Retina (tissue), 1 donor: ENCODE measurements at regions not wholly inside any gene's neighbourhood (a gene's known extent, or its start where the extent isn't known, plus 50 kb on each side); places are given as distances from the start of the nearest gene placed in this dataset.
"Not testable (repeated sequence)": the region's sequence is repeated elsewhere in the genome, so short reads cannot be mapped to it uniquely, and the experiment has no call there.

Source experiments
- DNase-seq: peaks from one replicate; pipeline ENCODE4 v3.0.0-alpha.2; 2016

DNA sequence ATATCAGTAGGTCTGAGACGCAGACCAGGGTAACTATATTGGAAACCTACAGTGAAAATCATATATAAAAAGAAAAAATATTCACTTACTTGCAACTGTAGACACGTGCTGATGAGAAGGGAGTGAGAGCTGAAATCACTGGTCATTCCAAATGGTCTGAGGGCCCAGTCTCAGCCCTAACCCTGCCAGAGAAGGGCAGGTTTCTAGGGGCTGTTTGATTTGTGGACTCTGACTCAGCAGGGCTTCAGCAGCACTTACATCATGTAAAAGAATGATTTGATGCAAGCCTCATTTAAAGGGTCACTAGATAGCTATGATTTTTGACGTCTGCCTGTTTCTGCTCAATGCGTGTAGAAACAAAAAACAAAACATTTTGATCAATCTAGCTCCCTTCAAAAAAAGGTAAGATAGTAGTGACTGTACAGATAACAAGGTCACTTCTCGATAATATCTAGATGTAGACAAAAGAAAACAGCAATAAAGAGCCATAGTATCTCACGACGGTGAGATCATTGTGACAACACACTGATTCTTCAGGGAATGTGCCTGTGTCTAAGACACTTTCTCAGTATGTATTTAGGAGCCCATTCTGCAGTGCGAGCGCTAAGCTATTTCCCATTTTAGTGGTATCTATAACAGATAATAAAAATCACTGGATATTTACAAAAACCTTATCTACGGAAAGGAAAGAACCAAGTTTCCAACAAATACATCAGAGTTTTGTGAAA is 307.2 kb downstream of the HIVEP2 start:
- no peak for DNase-seq

- no peak for DNase-seq
These were observed 302.3 kb downstream of the HIVEP2 start for GRCh38 chr6:142642651-142643050.

DNA sequence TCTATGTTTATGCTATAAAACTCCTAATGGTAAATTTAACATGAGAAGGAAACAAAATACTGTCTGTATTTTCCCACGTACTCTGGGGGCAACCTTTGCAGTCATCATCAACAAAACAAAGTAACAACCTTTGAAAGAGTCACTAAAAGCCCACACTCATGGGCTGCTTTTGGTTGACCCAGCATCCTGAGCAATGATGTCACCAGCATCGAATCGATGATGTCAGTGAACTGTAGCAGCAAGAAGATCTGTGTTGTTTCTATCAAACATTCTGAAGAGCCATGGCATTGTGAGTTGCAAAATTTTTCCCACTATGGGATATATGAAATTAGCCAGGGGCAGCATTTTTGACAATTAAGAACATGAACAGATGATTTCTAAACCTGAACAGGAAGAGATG is 300.1 kb downstream of the HIVEP2 start:
- DNase-seq: no peak

DNA sequence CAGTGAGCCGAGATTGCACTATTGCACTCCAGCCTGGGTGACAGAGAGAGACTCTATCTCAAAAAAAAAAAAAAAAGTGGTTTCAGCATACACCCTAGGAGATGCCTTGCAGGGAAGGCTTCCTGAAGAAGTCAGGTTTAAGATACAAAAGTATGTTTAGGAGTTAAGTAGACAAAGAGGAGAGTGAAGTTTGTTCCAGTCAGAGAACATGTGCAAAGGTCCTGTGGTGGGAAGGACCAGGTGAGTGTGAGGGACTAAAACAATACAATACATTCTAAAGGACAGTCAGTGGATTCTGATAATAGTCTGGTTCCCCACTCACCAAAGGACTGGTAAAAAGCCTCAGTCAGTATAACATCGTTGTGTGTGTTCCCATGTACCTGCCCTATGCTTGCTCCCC is 299.3 kb downstream of the HIVEP2 start:
- no peak for DNase-seq

GRCh38 chr6:142647449-142648035 is 297.4 kb downstream of the HIVEP2 start:
- no peak for DNase-seq

DNA sequence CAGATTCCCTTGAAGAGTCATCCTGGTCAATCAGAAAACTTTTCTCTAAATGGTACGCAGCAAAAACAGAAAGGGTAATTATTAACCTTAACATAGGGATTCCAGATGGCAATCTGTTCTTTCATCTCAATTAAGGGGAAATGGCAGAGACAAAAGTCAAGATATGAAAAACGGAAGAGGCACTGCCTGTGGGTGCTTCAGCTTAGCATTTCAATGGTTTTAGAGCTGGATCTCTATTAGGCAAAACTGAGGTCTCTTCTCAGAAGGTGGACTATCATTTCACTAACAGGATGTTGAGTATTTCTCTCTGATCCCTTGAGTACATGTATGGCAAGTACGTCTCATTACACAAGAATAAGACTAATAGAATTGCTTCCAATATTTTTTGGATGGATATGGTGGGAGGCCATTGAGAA is 296.9 kb downstream of the HIVEP2 start:
- DNase-seq: no peak

GRCh38 chr6:142648526-142648925 is 296.4 kb downstream of the HIVEP2 start:
- DNase-seq: no peak

DNA sequence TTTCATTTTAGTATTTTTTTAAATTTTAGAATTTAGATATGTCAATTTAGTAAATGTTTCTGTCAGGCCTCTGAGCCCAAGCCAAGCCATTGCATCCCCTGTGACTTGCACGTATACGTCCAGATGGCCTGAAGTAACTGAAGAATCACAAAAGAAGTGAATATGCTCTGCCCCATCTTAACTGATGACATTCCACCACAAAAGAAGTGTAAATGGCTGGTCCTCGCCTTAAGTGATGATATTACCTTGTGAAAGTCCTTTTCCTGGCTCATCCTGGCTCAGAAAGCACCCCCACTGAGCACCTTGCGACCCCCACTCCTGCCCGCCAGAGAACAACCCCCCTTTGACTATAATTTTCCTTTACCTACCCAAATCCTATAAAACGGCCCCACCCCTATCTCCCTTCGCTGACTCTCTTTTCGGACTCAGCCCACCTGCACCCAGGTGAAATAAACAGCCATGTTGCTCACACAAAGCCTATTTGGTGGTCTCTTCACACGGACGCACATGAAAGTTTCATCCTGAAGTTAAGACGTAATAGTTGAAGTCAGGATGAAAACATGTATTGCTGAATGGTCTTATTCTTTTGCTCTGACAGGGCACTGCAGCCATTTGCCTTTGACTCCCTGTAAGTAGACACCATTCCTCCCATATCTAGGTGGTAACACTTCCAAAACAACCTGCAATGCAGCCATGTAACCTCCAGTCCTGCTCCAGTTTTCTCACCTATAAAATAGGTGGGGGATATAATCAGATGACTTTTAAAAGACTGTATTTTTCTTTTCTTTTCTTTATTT is 295.3 kb downstream of the HIVEP2 start:
- DNase-seq: not testable (repeated sequence)

- DNase-seq: no peak
These were observed 293.6 kb downstream of the HIVEP2 start for GRCh38 chr6:142651384-142651783.

DNA sequence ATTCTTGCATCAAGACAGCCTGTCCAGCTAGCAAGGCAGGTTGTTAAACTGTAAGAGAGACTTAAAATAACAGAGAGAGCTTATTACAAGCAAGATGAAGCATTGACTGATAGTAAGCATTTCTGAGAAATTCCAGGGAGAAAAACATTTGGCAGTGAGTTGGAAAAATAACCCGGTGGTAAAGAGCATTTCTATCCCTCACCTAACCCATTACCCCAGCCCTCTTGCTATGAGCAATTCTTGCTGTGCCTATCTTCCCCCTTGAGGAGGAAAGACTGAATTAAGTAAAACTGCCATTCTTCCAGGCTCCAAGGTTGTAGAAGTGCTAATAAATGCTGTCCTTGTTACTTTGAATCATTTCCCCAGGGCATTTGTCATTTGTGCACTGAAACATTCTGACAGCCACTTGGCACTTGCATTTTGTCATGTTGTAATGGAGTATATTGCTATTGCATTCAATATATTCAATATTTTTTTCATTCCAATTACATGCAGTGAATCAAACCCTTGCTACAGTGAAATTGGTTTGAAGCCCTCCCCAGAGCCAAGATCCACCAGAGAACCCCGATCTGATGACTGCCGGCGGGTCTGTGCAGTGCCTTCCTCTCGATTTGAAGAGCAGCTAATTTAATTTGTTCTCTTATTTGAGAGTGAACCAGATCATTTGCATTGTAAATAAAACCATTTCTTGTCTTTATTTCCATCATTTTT is 291.1 kb downstream of the HIVEP2 start:
- DNase-seq: peak; percentile 40

DNA sequence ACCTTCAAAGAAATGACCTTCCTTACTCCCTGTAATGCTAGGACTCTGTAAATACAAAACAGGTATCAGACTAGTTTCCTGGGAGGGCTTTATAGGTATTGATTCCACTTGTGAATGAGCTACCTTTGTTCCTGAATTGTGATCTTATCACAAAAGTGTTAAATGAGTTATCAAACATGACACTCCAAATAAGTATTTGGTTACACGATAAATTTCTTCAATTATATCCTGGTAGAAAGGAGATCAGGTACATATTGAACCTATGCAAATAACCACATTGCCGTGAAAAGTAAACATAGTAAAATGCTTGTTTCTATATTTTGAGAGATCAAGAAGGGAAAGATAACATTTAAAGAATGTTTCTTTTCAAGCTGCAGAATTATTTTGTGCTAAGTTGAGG is 285.3 kb downstream of the HIVEP2 start:
- no peak for DNase-seq

DNA sequence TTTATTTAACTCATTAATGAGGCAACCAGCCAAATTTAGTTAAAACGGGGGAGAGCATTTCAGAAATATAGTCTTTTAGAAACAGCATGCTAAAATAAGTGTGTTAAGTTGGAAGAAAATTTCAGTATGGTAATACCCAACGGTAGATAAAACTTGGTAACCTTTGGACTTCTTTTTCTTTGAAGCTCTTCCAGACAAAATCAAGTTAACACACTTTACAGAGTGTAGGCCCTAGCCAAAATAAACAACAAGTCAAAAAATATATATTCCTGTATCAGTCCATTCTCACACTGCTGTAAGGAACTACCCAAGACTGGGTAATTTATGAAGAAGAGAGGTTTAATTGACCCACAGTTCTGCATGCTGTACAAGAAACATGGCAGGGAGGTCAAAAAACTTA is 279.6 kb downstream of the HIVEP2 start:
- DNase-seq: no peak

DNA sequence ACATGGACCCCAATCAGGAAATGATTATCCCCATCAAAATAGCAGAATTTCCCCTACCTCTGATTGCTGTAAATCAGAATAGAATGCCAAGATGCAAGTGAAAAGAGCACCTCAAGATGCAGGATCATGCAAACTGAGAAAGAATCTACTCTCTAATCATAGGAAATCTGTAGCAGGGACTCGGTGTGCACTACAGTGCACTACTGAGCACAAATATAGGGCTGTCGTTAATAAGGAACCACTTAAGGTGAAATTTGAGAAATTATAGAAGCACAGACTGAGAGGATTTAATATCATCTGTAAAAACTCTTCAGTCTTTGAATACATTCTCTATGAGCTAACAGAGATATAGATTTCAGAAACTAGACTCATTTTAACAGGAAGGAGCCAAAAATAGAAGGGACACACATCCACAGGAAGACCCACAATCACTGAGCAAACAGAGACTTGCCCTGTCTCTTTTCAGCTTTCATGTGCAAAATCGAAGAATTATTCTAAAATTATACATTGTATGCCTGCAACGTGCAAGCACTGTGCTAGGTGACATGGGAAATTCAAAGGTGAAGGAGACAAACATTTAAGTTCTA is 278.3 kb downstream of the HIVEP2 start:
- DNase-seq: no peak

GRCh38 chr6:142669471-142670351 is 275.3 kb downstream of the HIVEP2 start:
- no peak for DNase-seq

DNA sequence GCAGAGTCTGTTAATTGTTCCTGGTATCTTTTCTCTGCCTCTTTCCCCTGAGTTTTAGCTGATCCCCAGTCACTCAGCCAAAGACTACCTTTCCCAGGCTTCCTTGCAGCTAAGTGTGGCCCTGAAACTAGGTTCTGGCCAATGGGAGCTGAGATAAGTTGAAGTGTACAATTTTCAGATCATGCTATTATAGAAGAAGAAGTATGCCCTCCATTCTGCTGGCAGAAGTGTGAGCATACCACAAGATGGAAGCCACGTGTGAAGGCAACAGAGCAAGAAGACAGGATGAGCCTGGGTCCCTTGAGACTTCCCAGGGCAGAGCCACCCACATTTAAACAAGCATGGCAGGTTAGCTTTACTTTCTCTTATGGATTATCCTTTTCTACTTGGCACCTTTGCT is 273.2 kb downstream of the HIVEP2 start:
- DNase-seq: no peak

DNA sequence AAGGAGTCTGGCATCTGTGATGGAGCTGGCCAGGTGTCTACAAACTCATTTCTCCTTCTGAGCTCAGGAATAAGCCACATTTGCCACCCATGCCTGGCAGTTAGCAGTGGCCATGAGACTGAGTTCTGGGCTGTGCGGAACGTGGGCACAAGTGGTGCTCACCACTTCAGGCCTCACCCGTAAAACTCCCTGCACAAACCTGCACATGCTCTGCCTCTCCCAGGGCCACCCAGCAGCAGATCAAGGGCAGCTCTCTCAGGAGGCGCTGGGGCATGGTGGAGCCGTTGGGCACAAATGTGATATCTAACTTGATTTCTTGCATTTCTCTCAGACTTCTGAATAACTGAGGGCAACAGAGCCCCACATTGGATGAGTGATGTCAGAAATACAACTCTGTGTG is 269.5 kb downstream of the HIVEP2 start:
- DNase-seq: no peak

DNA sequence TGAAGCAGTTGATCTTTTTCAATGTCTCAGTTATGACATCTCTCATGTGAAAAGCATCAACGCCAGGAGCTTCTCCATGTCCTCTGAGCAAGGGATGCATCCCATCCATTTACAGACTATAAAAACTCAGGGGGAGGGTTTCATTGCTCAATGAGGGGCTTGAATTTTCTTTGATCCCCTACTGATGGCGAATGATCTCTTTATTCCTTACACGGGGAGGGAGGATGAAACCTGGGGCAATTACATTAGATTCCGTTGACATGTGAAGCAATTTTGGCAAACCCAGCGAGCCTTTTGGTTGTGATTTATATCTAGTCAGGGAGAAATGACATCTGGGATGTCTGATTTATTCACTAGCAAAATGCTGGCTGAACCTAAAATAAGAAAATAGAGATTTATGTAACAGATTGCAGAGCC is 268.9 kb downstream of the HIVEP2 start:
- DNase-seq: no peak

GRCh38 chr6:142676647-142677192 is 268.3 kb downstream of the HIVEP2 start:
- no peak for DNase-seq

- no peak for DNase-seq
These were observed 264.9 kb downstream of the HIVEP2 start for GRCh38 chr6:142679907-142680700.

DNA sequence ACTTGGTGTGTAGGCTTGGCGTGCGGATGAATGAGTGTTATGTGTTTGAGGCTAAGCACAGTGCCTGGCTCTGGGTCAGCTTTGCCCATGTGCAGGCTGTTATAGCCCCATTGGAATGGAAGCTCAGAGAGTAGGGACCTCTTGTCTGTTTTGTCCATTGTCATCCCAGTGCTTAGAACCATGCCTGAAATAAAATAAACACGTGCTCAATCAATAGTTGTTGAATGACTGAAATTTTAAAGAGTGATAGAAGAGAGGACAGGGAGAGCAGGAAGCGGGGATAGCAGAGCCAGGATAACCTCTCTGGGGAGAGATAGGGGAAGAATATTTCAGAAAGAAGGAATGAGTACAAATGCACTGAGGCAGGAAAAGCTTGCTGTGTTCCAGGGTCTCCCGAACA is 263.9 kb downstream of the HIVEP2 start:
- no peak for DNase-seq

- DNase-seq: no peak
These were observed 262.0 kb downstream of the HIVEP2 start for GRCh38 chr6:142682985-142683384.
